H1 (cell line): ENCODE measurements at regions not wholly inside any gene's neighbourhood (a gene's known extent, or its start where the extent isn't known, plus 50 kb on each side); places are given as distances from the start of the nearest gene placed in this dataset.
"Not testable (repeated sequence)": the region's sequence is repeated elsewhere in the genome, so short reads cannot be mapped to it uniquely, and the experiment has no call there.

Experiments
- CTCF ChIA-PET: fragments of 300-600 bp; sonication (Branson Sonifier 250); formaldehyde crosslinking; loops from one replicate; lab custom pipeline; 2021; ENCODE audit not compliant: partially characterized antibody; lab: Charles Lee
- POLR2A ChIA-PET: fragments of 300-600 bp; sonication (Branson Sonifier 250); formaldehyde crosslinking; loops from one replicate; lab custom pipeline; 2021; ENCODE audit warnings: inconsistent platforms; ENCODE audit not compliant: partially characterized antibody; lab: Charles Lee
- DNase-seq, 2 experiments: peaks; one replicate each; pipeline versions ENCODE4 v3.0.0 to v3.0.0-alpha.2; 2010 to 2022; ENCODE audit warnings: low spot score in 2 of 2, low read depth in 1 of 2, mixed read lengths in 1 of 2
- FAIRE-seq: peaks from 2 replicates; lab custom pipeline; 2011; peaks lifted over from hg19 to GRCh38; lab: Jason Lieb, UNC
- H2AFZ ChIP-seq: 2 replicates; pipeline ENCODE4 v1.8.1; 2012; ENCODE audit warnings: low read length, inconsistent platforms
- H2AK5ac ChIP-seq: 2 replicates; pipeline ENCODE4 v1.6.1; 2013; ENCODE audit warnings: low read depth, low read length
- H2BK120ac ChIP-seq: replicated peaks from 2 replicates; pipeline ENCODE3; 2013; ENCODE audit warnings: low read depth, low read length, inconsistent platforms
- H2BK12ac ChIP-seq: 2 replicates; pipeline ENCODE4 v1.6.1; 2013; ENCODE audit warnings: low read depth, low read length
- H2BK15ac ChIP-seq: 2 replicates; pipeline ENCODE4 v1.6.1; 2013; ENCODE audit warnings: low read length
- H2BK20ac ChIP-seq: 2 replicates; pipeline ENCODE4 v1.6.1; 2013; ENCODE audit warnings: low read length
- H2BK5ac ChIP-seq: 2 replicates; pipeline ENCODE4 v1.6.1; 2013; ENCODE audit warnings: low read depth, low read length
- H3K14ac ChIP-seq: 2 replicates; pipeline ENCODE4 v1.6.1; 2013; ENCODE audit warnings: inconsistent platforms; ENCODE audit not compliant: insufficient read length
- H3K18ac ChIP-seq: 2 replicates; pipeline ENCODE4 v1.6.1; 2013; ENCODE audit warnings: low read length; ENCODE audit errors: extremely low read depth
- H3K23ac ChIP-seq: 2 replicates; pipeline ENCODE4 v1.6.1; 2013; ENCODE audit warnings: inconsistent platforms; ENCODE audit not compliant: insufficient read length
- H3K23me2 ChIP-seq: 2 replicates; pipeline ENCODE4 v1.6.1; 2013; ENCODE audit warnings: low read depth, low read length
- H3K27ac ChIP-seq: 2 replicates; pipeline ENCODE4 v1.6.1; 2011; ENCODE audit warnings: low read depth, low read length, inconsistent platforms
- H3K27me3 ChIP-seq, 4 experiments: replicated peaks in 1 of 4; 1 replicate in 1 of 4; 2 replicates in 3 of 4; pipeline versions ENCODE4 v1.6.1 to v1.8.1; 2011 to 2013; ENCODE audit warnings: low read length in 3 of 4, mild to moderate bottlenecking in 3 of 4, inconsistent platforms in 2 of 4, mixed read lengths in 2 of 4, moderate library complexity in 1 of 4; ENCODE audit not compliant: control insufficient read depth in 3 of 4, insufficient read depth in 3 of 4; ENCODE audit errors: extremely low read depth in 1 of 4
- H3K36me3 ChIP-seq, 4 experiments: 2 replicates each; pipeline versions ENCODE4 v1.6.1 to v1.8.1; 2011 to 2013; ENCODE audit warnings: mild to moderate bottlenecking in 4 of 4, low read length in 3 of 4, moderate library complexity in 2 of 4, control low read depth in 1 of 4, inconsistent platforms in 1 of 4; ENCODE audit not compliant: insufficient read depth in 4 of 4, control insufficient read depth in 2 of 4
- H3K4ac ChIP-seq: replicated peaks from 2 replicates; pipeline ENCODE3; 2013; ENCODE audit warnings: low read length, low read depth, mixed read lengths, inconsistent platforms; ENCODE audit not compliant: insufficient read length
- H3K4me1 ChIP-seq, 4 experiments: replicated peaks in 1 of 4; 1 replicate in 1 of 4; 2 replicates in 3 of 4; pipeline versions ENCODE4 v1.6.1 to v1.8.1; 2011 to 2013; ENCODE audit warnings: low read length in 3 of 4, inconsistent platforms in 2 of 4, mixed read lengths in 1 of 4; ENCODE audit not compliant: insufficient read depth in 4 of 4, control insufficient read depth in 3 of 4
- H3K4me2 ChIP-seq, 2 experiments: 2 replicates each; pipeline versions ENCODE4 v1.6.1 to v1.8.1; 2011 to 2013; ENCODE audit warnings: low read depth in 2 of 2, low read length in 2 of 2, control low read depth in 1 of 2, inconsistent platforms in 1 of 2, mild to moderate bottlenecking in 1 of 2; ENCODE audit not compliant: insufficient read depth in 1 of 2
- H3K4me3 ChIP-seq, 4 experiments: fragments of 200-600, 300-600 bp in 1 of 4; sonication (generic), shearing (Covaris generic), sonication (Bioruptor Twin) in 1 of 4; 2 replicates each; pipeline versions ENCODE4 v1.5.1 to v1.8.1; 2011 to 2016; ENCODE audit warnings: low read length in 4 of 4, low read depth in 3 of 4, control low read depth in 2 of 4, inconsistent platforms in 2 of 4, mild to moderate bottlenecking in 2 of 4, mixed read lengths in 1 of 4, moderate library complexity in 1 of 4; ENCODE audit not compliant: insufficient read depth in 2 of 4; ENCODE audit errors: extremely low read depth in 1 of 4
- H3K56ac ChIP-seq: replicated peaks from 2 replicates; pipeline ENCODE3; 2013; ENCODE audit warnings: low read depth, mild to moderate bottlenecking, mixed read lengths, low read length, inconsistent platforms; ENCODE audit not compliant: insufficient read length
- H3K79me1 ChIP-seq: 2 replicates; pipeline ENCODE4 v1.6.1; 2013; ENCODE audit warnings: low read depth, low read length, control low read depth
- H3K79me2 ChIP-seq, 2 experiments: 2 replicates each; pipeline versions ENCODE4 v1.6.1 to v1.8.1; 2012 to 2013; ENCODE audit warnings: low read length in 2 of 2, mild to moderate bottlenecking in 2 of 2, inconsistent platforms in 1 of 2; ENCODE audit not compliant: insufficient read depth in 2 of 2, control insufficient read depth in 1 of 2
- H3K9ac ChIP-seq, 4 experiments: replicated peaks in 1 of 4; 1 replicate in 1 of 4; 2 replicates in 3 of 4; pipeline versions ENCODE4 v1.6.1 to v1.8.1; 2011 to 2013; ENCODE audit warnings: low read depth in 3 of 4, low read length in 3 of 4, control low read depth in 2 of 4, mild to moderate bottlenecking in 2 of 4, moderate library complexity in 2 of 4, inconsistent platforms in 1 of 4; ENCODE audit errors: extremely low read depth in 1 of 4
- H3K9me3 ChIP-seq, 2 experiments: 2 replicates each; pipeline versions ENCODE4 v1.6.1 to v1.8.1; 2012 to 2013; ENCODE audit warnings: mild to moderate bottlenecking in 2 of 2, moderate library complexity in 2 of 2, control low read depth in 1 of 2, inconsistent platforms in 1 of 2, low read depth in 1 of 2, low read length in 1 of 2, mixed read lengths in 1 of 2; ENCODE audit not compliant: insufficient read depth in 2 of 2
- H4K20me1 ChIP-seq, 2 experiments: replicated peaks in 1 of 2; 2 replicates each; pipeline versions ENCODE3 to v1.8.1; 2011 to 2013; ENCODE audit warnings: inconsistent platforms in 2 of 2, low read length in 2 of 2, mild to moderate bottlenecking in 1 of 2; ENCODE audit not compliant: insufficient read depth in 2 of 2, control insufficient read depth in 1 of 2
- H4K5ac ChIP-seq: 2 replicates; pipeline ENCODE4 v1.6.1; 2013; ENCODE audit warnings: low read length, low read depth, mixed read lengths, inconsistent platforms; ENCODE audit not compliant: insufficient read length
- H4K8ac ChIP-seq: 2 replicates; pipeline ENCODE4 v1.8.0; 2013; ENCODE audit warnings: mild to moderate bottlenecking, moderate library complexity, low read length, inconsistent platforms; ENCODE audit not compliant: insufficient read depth; ENCODE audit errors: extremely low read depth
- H4K91ac ChIP-seq: replicated peaks from 2 replicates; pipeline ENCODE3; 2013; ENCODE audit warnings: low read length, mixed read lengths, inconsistent platforms; ENCODE audit not compliant: insufficient read length
- WGBS, 2 experiments: shearing (Covaris generic) in 1 of 2; methylation state at CpG; one replicate each; pipeline versions ENCODE4 v1.1.6 to v1.1.7; 2013 to 2015; ENCODE audit warnings: low lambda C conversion rate in 2 of 2, mixed read lengths in 2 of 2, inconsistent platforms in 1 of 2, low coverage in 1 of 2, missing lambda C conversion rate in 1 of 2; ENCODE audit not compliant: insufficient replicate concordance in 2 of 2, insufficient coverage in 1 of 2, insufficient read length in 1 of 2; ENCODE audit errors: extremely low coverage in 1 of 2, missing lambda C conversion rate in 1 of 2; 5-methylcytosine and 5-hydroxymethylcytosine counted together

GRCh38 chr13:18609371-18609770 is 572.3 kb downstream of the TUBA3C start:
- FAIRE-seq, H3K9ac ChIP-seq, H3K79me2 ChIP-seq, H2BK120ac ChIP-seq, H4K91ac ChIP-seq, H2BK15ac ChIP-seq, H2AK5ac ChIP-seq, H3K56ac ChIP-seq, H3K27me3 ChIP-seq, H3K36me3 ChIP-seq, H2BK20ac ChIP-seq, H4K5ac ChIP-seq, H3K4me1 ChIP-seq, H3K4ac ChIP-seq, H2AFZ ChIP-seq, DNase-seq, H2BK5ac ChIP-seq, H3K14ac ChIP-seq, H3K4me2 ChIP-seq, H3K4me3 ChIP-seq, H3K23ac ChIP-seq, POLR2A ChIA-PET, H3K23me2 ChIP-seq, H2BK12ac ChIP-seq, H3K18ac ChIP-seq, H4K8ac ChIP-seq, H3K27ac ChIP-seq, H3K79me1 ChIP-seq, CTCF ChIA-PET, H4K20me1 ChIP-seq: not testable (repeated sequence)
- WGBS, 2 experiments: 100% methylated on average over 1 of the region's 42 CpGs; no CpG with 5 or more reads in 1 of the 2 experiments
- H3K9me3 ChIP-seq: peaks cover 0 to 28% of the 10 kb centered on the region in 2 experiments; a peak in 2 of 4 replicates

DNA sequence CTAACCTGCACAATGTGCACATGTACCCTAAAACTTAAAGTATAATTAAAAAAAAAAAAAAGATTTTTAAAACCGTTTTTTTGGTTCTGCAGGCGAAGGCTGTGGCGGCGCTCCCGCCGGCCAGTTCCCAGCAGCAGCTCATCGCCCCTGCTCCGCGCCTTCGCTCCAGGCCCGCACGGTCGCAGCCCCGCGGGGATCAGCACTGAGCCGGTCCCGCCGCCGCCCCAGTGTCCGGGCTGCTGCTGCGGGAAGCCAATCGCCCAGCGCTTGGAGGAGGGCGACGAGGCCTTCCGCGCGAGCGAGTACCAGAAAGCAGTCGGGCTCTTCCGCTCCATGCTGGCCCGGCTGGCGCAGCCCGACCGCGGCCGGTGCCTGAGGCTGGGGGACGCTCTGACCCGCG is 572.8 kb downstream of the TUBA3C start:
- H3K23ac ChIP-seq, H2BK12ac ChIP-seq, H2BK120ac ChIP-seq, H3K4ac ChIP-seq, H3K14ac ChIP-seq, H3K27me3 ChIP-seq, H3K36me3 ChIP-seq, H3K4me1 ChIP-seq, H2AFZ ChIP-seq, CTCF ChIA-PET, H3K18ac ChIP-seq, H3K9ac ChIP-seq, POLR2A ChIA-PET, H3K4me2 ChIP-seq, H3K56ac ChIP-seq, H2BK20ac ChIP-seq, H4K5ac ChIP-seq, H4K8ac ChIP-seq, H2AK5ac ChIP-seq, H3K4me3 ChIP-seq, DNase-seq, H3K23me2 ChIP-seq, H2BK15ac ChIP-seq, H3K79me2 ChIP-seq, H2BK5ac ChIP-seq, H3K27ac ChIP-seq, H4K20me1 ChIP-seq, H3K79me1 ChIP-seq, H4K91ac ChIP-seq, FAIRE-seq: not testable (repeated sequence)
- no CpG with 5 or more reads among the region's 40 CpGs for WGBS, 2 experiments
- peaks cover 0 to 28% of the 10 kb centered on the region in 2 experiments; a peak in 2 of 4 replicates for H3K9me3 ChIP-seq
